Activated CD8-positive, alpha-beta T cell treated with anti-CD3 and anti-CD28 coated beads for 36 hours (primary cell): ENCODE measurements at regions not wholly inside any gene's neighbourhood (a gene's known extent, or its start where the extent isn't known, plus 50 kb on each side); places are given as distances from the start of the nearest gene placed in this dataset.

Experiments used
- ATAC-seq: fragments of 200-7000 bp; cut with Tn5 transposase; one replicate; pipeline ENCODE4 v1.10.0; 2021; ENCODE audit warnings: mild to moderate bottlenecking, moderate library complexity
- CTCF ChIA-PET: fragments of 350-600 bp; sonication (Branson Sonifier 250); formaldehyde crosslinking; loops from one replicate; lab custom pipeline; 2021; ENCODE audit warnings: antibody characterized with exemption; lab: Charles Lee
- POLR2A ChIA-PET: fragments of 350-600 bp; sonication (Branson Sonifier 250); formaldehyde crosslinking; loops from one replicate; lab custom pipeline; 2021; ENCODE audit warnings: antibody characterized with exemption; lab: Charles Lee
- DNase-seq: peaks from one replicate; pipeline ENCODE4 v3.0.0-alpha.2; 2020
- H3K27ac Mint-ChIP-seq: one replicate; pipeline ENCODE4 v1.8.0; 2021; ENCODE audit warnings: mild to moderate bottlenecking, mixed read lengths
- H3K27me3 Mint-ChIP-seq: one replicate; pipeline ENCODE4 v1.8.0; 2021; ENCODE audit warnings: mixed read lengths
- H3K36me3 Mint-ChIP-seq: one replicate; pipeline ENCODE4 v1.8.0; 2021; ENCODE audit warnings: low read depth, mixed read lengths
- H3K4me1 Mint-ChIP-seq: one replicate; pipeline ENCODE4 v1.8.0; 2021; ENCODE audit warnings: low read depth, mixed read lengths
- H3K4me3 Mint-ChIP-seq: one replicate; pipeline ENCODE4 v1.8.0; 2021; ENCODE audit warnings: mild to moderate bottlenecking, moderate library complexity, mixed read lengths
- H3K9me3 Mint-ChIP-seq: one replicate; pipeline ENCODE4 v1.8.0; 2021; ENCODE audit warnings: mixed read lengths
- CTCF ChIP-seq: fragments of 200-600 bp; IDR thresholded peaks from one replicate; pipeline ENCODE4 v1.8.0; 2022; ENCODE audit warnings: antibody characterized with exemption, mild to moderate bottlenecking
- intact Hi-C: fragments of 100-400 bp; cut with micrococcal nuclease; formaldehyde crosslinking; loops from one replicate; pipeline ENCODE4 v1.10.0; 2022

GRCh38 chr6:149248693-149249369 lies 68.7 kb upstream of the TAB2 start:
- ChIA-PET POLR2A (interaction anchor here (1.4 kb wide), 1 partner anchor 68 kb away, joined by 3 read pairs; the partner anchor contains the start of gene TAB2), CTCF (interaction anchor here (1.6 kb wide), 1 partner anchor 45 kb away, joined by 3 read pairs; no protein-coding TSS in a partner anchor)
- peaks cover 2% of the 10 kb centered on the region for H3K9me3 Mint-ChIP-seq
- no peak for TF ChIP-seq CTCF
- peak overlapping the region; percentile 39 for H3K27ac Mint-ChIP-seq
- no peaks in the 10 kb centered on the region for H3K27me3 Mint-ChIP-seq
- intact Hi-C loops = no loop called here
- ATAC-seq = peak; percentile 81
- H3K36me3 Mint-ChIP-seq = no peaks in the 10 kb centered on the region
- DNase-seq = peak; percentile 47
- peaks cover 31% of the 10 kb centered on the region for H3K4me1 Mint-ChIP-seq
- H3K4me3 Mint-ChIP-seq = no peak overlapping the region

GRCh38 chr6:149249370-149250357 lies 67.8 kb upstream of the TAB2 start:
- DNase-seq = no peak
- no peak for TF ChIP-seq CTCF
- ChIA-PET POLR2A (interaction anchor here (1.4 kb wide), 1 partner anchor 68 kb away, joined by 3 read pairs; the partner anchor contains the start of gene TAB2), CTCF (interaction anchor here (1.1 kb wide), 1 partner anchor 13 kb away, joined by 4 read pairs; no protein-coding TSS in a partner anchor)
- H3K36me3 Mint-ChIP-seq = no peaks in the 10 kb centered on the region
- H3K4me1 Mint-ChIP-seq = peaks cover 31% of the 10 kb centered on the region
- no peak for ATAC-seq
- intact Hi-C loops = no loop called here
- H3K4me3 Mint-ChIP-seq = no peak overlapping the region
- peak overlapping the region; percentile 39 for H3K27ac Mint-ChIP-seq
- H3K27me3 Mint-ChIP-seq = no peaks in the 10 kb centered on the region
- H3K9me3 Mint-ChIP-seq = no peaks in the 10 kb centered on the region

- H3K4me1 Mint-ChIP-seq = peaks cover 31% of the 10 kb centered on the region
Measured at GRCh38 chr6:149250951-149251350, 66.6 kb upstream of the TAB2 start.

GRCh38 chr6:149252622-149253021 lies 64.9 kb upstream of the TAB2 start:
- intact Hi-C loops = no loop called here
- no peaks in the 10 kb centered on the region for H3K36me3 Mint-ChIP-seq
- ChIA-PET POLR2A (no interaction called here), CTCF (no interaction called here)
- no peak overlapping the region for H3K4me3 Mint-ChIP-seq
- H3K27me3 Mint-ChIP-seq = no peaks in the 10 kb centered on the region
- DNase-seq (no peak), ATAC-seq (no peak)
- H3K27ac Mint-ChIP-seq = no peak overlapping the region
- no peak for TF ChIP-seq CTCF
- H3K4me1 Mint-ChIP-seq = peaks cover 22% of the 10 kb centered on the region
- no peaks in the 10 kb centered on the region for H3K9me3 Mint-ChIP-seq

More at GRCh38 chr6:149250951-149251350, 66.6 kb upstream of the TAB2 start:
- Mint-ChIP-seq H3K36me3 (no peaks in the 10 kb centered on the region), H3K4me3 (no peak overlapping the region), H3K27me3 (no peaks in the 10 kb centered on the region), H3K9me3 (no peaks in the 10 kb centered on the region), H3K27ac (no peak overlapping the region)
- POLR2A ChIA-PET = interaction anchor here (0.8 to 1.0 kb wide), 3 partner anchors 10 to 32 kb away, joined by 3 to 4 read pairs (median 3); no protein-coding TSS in a partner anchor
- no peak for TF ChIP-seq CTCF
- DNase-seq = no peak
- CTCF ChIA-PET = interaction anchor here (1.2 to 1.3 kb wide), 3 partner anchors 11 to 180 kb away, joined by 3 read pairs; no protein-coding TSS in a partner anchor
- no peak for ATAC-seq
- intact Hi-C loops = no loop called here
